Activated naive CD4-positive, alpha-beta T cell treated with anti-CD3 and anti-CD28 coated beads for 36 hours (primary cell): ENCODE measurements at regions not wholly inside any gene's neighbourhood (a gene's known extent, or its start where the extent isn't known, plus 50 kb on each side); places are given as distances from the start of the nearest gene placed in this dataset.

Experiments used
- CTCF ChIA-PET: fragments of 350-600 bp; sonication (Branson Sonifier 250); formaldehyde crosslinking; loops from one replicate; lab custom pipeline; 2021; ENCODE audit warnings: antibody characterized with exemption; lab: Charles Lee
- DNase-seq: peaks from one replicate; pipeline ENCODE4 v3.0.0-alpha.2; 2020
- H3K27ac Mint-ChIP-seq: one replicate; pipeline ENCODE4 v1.8.0; 2021; ENCODE audit warnings: mild to moderate bottlenecking, mixed read lengths
- H3K27me3 Mint-ChIP-seq: one replicate; pipeline ENCODE4 v1.8.0; 2021; ENCODE audit warnings: low read depth, mixed read lengths
- H3K36me3 Mint-ChIP-seq: one replicate; pipeline ENCODE4 v1.8.0; 2021; ENCODE audit warnings: low read depth, mixed read lengths
- H3K4me1 Mint-ChIP-seq: one replicate; pipeline ENCODE4 v1.8.0; 2021; ENCODE audit warnings: low read depth, mixed read lengths
- H3K4me3 Mint-ChIP-seq: one replicate; pipeline ENCODE4 v1.8.0; 2021; ENCODE audit warnings: mild to moderate bottlenecking, moderate library complexity, mixed read lengths
- H3K9me3 Mint-ChIP-seq: one replicate; pipeline ENCODE4 v1.8.0; 2021; ENCODE audit warnings: mixed read lengths
- intact Hi-C: fragments of 100-400 bp; cut with micrococcal nuclease; formaldehyde crosslinking; loops from one replicate; pipeline ENCODE4 v1.15.1; 2023

DNA sequence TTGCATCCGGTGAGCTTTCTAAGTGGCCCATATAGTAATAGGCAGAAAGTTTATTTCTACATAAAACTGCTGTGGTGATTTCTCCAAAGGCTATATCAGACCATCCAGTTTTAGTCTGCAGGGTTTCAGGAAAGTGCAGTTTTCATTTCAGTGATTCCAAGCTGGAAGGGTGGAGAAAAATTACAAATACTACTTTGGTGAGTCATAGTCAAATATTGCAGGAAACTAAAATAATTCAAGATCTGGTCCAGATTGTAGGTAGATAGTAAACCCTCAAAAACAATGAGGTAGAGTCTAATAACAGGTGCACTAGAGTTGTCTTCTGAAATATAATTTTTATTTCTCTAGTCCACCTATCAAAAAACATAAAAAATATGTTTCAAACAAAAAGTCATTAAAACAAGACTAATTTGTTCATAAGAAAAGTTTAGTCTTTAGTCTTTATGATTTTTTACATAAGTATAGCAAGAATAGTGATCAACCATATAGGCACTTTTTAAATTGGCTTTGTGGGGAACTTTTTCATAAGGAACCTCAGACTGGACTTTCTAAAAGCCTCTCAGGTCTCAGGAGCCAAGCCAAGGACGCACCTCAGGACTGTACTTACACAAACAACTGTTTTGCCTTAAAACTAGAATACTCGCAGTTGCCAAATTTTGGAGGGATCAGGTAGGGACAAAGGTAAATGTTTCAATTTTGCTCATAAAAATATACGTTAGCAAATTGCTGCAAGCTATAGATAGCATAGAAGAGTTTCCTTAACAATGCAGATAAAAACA lies 101.8 kb upstream of the TLR3 start:
- Mint-ChIP-seq H3K27ac (no peak overlapping the region), H3K4me3 (no peak overlapping the region), H3K4me1 (no peaks in the 10 kb centered on the region), H3K27me3 (peaks cover 3% of the 10 kb centered on the region), H3K9me3 (no peaks in the 10 kb centered on the region), H3K36me3 (no peaks in the 10 kb centered on the region)
- CTCF ChIA-PET = no interaction called here
- DNase-seq = no peak
- intact Hi-C loops = no loop called here

DNA sequence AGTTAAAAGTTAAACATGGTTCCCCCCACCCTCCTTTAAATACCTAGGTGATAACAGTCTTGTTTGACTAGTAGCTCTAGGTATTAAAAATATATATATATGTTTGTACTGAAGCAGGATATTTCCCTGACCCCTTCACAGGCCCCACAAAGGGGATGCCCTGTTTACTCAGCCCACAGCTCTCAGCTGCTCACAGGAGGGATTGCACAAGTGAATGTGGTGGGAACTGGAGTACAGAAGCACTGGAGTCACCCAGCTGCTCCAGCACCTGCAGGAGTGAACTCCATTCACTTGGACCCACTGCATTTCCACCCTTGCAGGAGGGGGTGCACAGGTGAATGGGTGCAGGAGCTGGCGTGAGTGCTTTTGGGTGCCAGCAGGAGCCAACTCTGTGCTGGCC lies 99.3 kb upstream of the TLR3 start:
- Mint-ChIP-seq H3K4me1 (no peaks in the 10 kb centered on the region), H3K27me3 (peaks cover 11% of the 10 kb centered on the region), H3K27ac (no peak overlapping the region), H3K9me3 (no peaks in the 10 kb centered on the region), H3K4me3 (no peak overlapping the region), H3K36me3 (no peaks in the 10 kb centered on the region)
- intact Hi-C loops = no loop called here
- DNase-seq = no peak
- CTCF ChIA-PET = interaction anchor here (0.6 kb wide), 1 partner anchor 162 kb away, joined by 3 read pairs; no protein-coding TSS in a partner anchor

DNA sequence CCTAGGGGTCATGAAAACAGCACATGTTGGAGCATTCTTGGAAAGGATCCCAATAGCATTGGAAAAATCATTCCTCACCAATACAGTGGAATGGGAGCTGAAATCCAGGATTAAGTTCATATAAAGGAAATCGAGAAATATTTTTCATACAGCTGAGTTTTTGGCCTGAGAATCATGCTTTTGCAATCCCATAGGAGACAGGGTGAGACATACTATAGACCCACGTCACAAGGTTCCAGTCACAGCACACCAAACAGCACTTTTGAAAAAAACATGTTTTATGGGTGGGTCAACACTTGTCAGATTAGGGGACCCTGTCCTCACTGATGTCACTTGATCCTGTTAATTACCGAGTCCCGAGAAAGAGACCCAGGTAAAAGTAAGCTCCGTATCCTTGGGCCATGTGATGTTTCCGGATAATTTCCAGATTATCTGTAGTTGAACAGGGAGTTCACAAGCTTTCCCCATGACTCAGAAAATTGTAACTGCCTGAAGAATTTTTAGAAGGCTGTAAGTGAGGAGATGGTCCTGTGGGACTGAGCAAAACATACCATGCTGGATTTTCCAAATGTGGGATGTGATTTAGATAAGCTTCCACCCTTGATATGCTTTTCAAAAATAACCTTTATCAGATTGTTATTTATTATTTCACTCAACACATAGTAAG lies 80.9 kb upstream of the TLR3 start:
- Mint-ChIP-seq H3K36me3 (peaks cover 2% of the 10 kb centered on the region), H3K9me3 (peaks cover 8% of the 10 kb centered on the region), H3K4me1 (no peaks in the 10 kb centered on the region), H3K27ac (no peak overlapping the region), H3K4me3 (no peak overlapping the region), H3K27me3 (peaks cover 12% of the 10 kb centered on the region)
- intact Hi-C loops = no loop called here
- DNase-seq = no peak
- CTCF ChIA-PET = no interaction called here

DNA sequence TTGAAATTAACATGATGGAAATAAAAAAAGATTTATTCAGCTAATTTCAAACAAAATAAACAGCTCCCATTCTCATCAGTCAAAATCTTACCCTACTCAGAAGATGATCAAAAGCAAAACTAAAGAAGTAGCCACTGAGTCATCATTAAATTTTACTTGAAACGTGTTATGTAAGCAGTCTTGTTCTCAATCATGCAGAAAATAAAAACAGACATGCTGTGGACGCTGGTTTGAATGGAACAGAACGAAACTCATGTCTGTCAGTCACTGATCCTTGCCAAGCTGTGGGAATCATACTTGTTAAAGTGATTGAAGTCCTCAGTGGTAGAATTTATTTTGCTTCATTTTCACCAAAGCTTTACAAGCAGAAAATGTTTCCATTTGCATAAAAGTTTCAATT lies 77.2 kb upstream of the TLR3 start:
- no peak overlapping the region for H3K27ac Mint-ChIP-seq
- no peaks in the 10 kb centered on the region for H3K4me1 Mint-ChIP-seq
- H3K4me3 Mint-ChIP-seq = no peak overlapping the region
- peaks cover 12% of the 10 kb centered on the region for H3K27me3 Mint-ChIP-seq
- intact Hi-C loops = no loop called here
- CTCF ChIA-PET = no interaction called here
- no peaks in the 10 kb centered on the region for H3K36me3 Mint-ChIP-seq
- DNase-seq = no peak
- no peaks in the 10 kb centered on the region for H3K9me3 Mint-ChIP-seq

DNA sequence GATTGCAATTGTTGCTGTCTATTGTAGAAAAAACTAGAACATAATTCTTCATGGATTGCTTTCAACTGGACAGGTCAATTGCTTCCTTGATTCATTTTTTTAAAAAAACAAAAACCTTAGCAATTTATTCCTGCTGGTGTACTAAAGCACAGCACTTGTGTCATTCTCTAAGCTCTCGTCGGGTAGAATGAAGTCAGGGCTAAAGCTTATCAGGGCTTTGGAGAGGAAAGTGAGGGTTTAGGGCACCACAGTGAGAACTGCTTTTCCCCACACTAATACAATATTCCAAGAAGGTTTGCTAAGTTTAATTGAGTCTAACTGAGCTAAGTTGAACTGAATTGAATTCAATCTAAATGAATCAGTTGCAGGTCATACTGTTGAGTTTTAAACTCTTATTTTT lies 76.4 kb upstream of the TLR3 start:
- Mint-ChIP-seq H3K9me3 (no peaks in the 10 kb centered on the region), H3K27me3 (peaks cover 12% of the 10 kb centered on the region), H3K36me3 (no peaks in the 10 kb centered on the region), H3K4me1 (no peaks in the 10 kb centered on the region), H3K4me3 (no peak overlapping the region), H3K27ac (no peak overlapping the region)
- intact Hi-C loops = no loop called here
- no peak for DNase-seq
- CTCF ChIA-PET = no interaction called here

DNA sequence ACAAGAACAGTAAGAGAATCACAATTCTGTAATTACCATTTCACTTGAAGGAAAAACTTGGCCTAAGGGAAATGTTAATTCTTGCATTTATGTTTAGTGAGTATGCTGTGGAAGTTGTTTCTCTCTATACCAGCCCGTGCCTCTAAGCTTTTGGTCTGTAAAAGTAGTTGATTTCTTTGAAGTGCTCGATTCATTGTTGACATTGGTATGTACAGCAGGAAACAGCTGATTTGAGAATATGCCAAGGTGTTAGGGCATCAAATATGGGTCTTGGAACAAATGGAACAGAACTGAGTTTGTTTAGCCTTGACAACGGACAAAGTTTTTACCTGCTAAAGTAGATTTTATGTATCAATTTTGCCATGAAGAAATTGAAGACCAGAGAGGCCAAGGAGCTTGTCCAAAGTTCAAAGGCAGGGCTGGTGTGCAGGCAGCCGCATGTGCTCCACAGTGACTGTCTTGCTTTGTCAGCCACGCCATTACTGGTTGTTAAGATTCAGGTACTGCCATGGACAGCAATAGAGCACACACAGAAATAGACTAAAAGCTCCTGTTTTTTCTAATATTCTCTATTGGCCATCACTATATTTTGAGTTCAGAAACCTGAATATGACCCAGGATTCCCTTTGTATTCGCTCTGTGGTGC lies 75.5 kb upstream of the TLR3 start:
- H3K27ac Mint-ChIP-seq = no peak overlapping the region
- intact Hi-C loops = no loop called here
- CTCF ChIA-PET = no interaction called here
- no peak for DNase-seq
- H3K4me1 Mint-ChIP-seq = no peaks in the 10 kb centered on the region
- no peaks in the 10 kb centered on the region for H3K36me3 Mint-ChIP-seq
- H3K9me3 Mint-ChIP-seq = no peaks in the 10 kb centered on the region
- peaks cover 5% of the 10 kb centered on the region for H3K27me3 Mint-ChIP-seq
- no peak overlapping the region for H3K4me3 Mint-ChIP-seq

DNA sequence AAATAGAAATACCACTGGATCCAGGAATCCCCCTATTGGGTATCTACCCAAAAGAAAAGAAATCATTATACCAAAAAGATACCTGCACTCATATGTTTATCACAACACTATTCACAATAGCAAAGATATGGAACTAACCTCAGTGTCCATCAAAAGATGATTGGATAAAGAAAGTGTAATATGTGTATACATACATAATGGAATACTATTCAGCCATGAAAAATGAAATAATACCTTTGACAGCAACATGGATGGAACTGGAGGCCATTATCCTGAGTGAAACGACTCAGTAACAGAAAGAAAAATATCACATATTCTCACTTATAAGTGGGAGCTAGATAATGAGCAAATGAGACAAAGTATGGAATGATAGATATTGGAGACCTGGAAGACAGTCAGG lies 74.2 kb upstream of the TLR3 start:
- no peak overlapping the region for H3K4me3 Mint-ChIP-seq
- intact Hi-C loops = no loop called here
- H3K4me1 Mint-ChIP-seq = no peaks in the 10 kb centered on the region
- DNase-seq = no peak
- H3K36me3 Mint-ChIP-seq = no peaks in the 10 kb centered on the region
- CTCF ChIA-PET = no interaction called here
- no peaks in the 10 kb centered on the region for H3K9me3 Mint-ChIP-seq
- no peaks in the 10 kb centered on the region for H3K27me3 Mint-ChIP-seq
- no peak overlapping the region for H3K27ac Mint-ChIP-seq

DNA sequence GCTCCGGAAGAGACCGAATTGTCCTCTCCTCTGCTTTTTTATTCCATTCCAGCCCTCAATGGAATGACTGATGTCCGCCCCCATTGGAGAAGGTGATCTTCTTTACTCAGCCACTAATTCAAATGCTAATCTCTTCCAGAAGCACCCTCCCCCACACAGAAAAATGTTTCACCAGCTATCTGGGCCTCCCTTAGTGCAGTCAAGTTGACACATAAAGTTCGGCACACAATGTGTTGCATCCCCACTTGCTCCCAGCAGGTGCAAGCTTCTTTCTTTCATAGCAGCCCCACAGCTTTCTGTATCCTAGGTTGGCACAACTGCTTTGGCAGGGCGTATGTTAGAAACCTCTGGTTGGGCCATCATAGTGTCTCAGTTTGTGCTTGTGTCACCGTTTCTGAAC lies 73.3 kb upstream of the TLR3 start:
- Mint-ChIP-seq H3K4me3 (no peak overlapping the region), H3K9me3 (no peaks in the 10 kb centered on the region), H3K4me1 (no peaks in the 10 kb centered on the region), H3K27ac (no peak overlapping the region), H3K36me3 (no peaks in the 10 kb centered on the region), H3K27me3 (no peaks in the 10 kb centered on the region)
- intact Hi-C loops = no loop called here
- CTCF ChIA-PET = no interaction called here
- no peak for DNase-seq

DNA sequence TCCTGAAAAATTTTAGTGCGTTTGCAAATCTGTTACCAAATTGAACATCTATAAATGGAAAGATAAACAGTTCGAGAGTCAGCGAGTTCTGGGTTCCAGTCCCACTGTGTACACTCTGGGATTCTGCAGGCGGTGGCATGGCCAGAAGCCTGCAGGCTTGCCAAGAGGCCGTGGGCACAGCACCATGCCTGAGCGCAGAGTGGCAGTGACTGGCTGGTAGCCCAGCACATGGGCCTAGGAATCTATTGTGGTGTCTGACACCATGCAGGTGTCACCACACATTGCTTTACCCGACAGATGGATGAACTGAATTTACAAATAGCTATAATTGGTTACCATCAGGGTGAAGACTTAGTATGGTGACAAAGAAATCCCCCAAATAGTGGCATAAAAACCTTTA lies 71.7 kb upstream of the TLR3 start:
- no peaks in the 10 kb centered on the region for H3K4me1 Mint-ChIP-seq
- no peak overlapping the region for H3K4me3 Mint-ChIP-seq
- no peaks in the 10 kb centered on the region for H3K36me3 Mint-ChIP-seq
- DNase-seq = no peak
- no peaks in the 10 kb centered on the region for H3K9me3 Mint-ChIP-seq
- CTCF ChIA-PET = no interaction called here
- no peak overlapping the region for H3K27ac Mint-ChIP-seq
- no peaks in the 10 kb centered on the region for H3K27me3 Mint-ChIP-seq
- intact Hi-C loops = no loop called here

DNA sequence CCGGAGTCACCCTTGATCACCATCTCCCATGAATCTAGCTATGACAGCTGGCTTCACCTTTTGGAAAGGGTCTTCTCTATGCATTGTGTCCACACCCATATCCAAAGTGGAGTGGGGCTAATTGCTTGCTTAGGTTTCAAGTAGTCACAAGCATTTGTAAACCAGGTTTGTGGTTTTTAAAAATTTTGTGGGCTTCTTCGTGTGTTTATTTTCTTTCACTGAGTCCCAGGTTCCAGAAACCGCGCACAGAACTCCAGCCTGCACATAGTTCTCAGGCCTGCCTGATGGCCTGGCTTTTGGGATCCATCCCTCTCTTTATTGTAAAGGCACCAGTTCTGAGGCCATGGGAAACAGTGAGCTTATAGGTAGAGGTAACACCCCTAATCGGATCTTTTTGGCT lies 70.2 kb upstream of the TLR3 start:
- Mint-ChIP-seq H3K27ac (no peak overlapping the region), H3K4me3 (no peak overlapping the region), H3K36me3 (no peaks in the 10 kb centered on the region), H3K4me1 (no peaks in the 10 kb centered on the region), H3K9me3 (no peaks in the 10 kb centered on the region), H3K27me3 (no peaks in the 10 kb centered on the region)
- DNase-seq = no peak
- CTCF ChIA-PET = no interaction called here
- intact Hi-C loops = no loop called here

DNA sequence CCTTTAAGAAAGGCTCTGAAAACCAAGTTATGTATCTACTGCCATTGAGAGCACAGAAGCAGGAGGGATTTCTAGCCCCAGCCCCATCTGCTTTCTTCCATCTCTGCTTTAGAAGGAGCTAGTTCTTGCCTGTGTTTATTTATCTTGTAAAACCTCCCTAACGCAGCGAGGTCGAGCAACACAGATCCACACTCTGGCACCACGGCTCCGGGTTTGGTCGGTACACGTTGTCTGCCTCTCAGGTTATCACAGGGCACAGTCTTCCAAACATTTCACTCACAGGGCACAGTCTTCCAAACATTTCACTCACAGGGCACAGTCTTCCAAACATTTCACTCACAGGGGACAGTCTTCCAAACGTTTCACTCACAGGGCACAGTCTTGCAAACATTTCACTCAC lies 69.7 kb upstream of the TLR3 start:
- CTCF ChIA-PET = no interaction called here
- H3K9me3 Mint-ChIP-seq = no peaks in the 10 kb centered on the region
- intact Hi-C loops = no loop called here
- no peaks in the 10 kb centered on the region for H3K27me3 Mint-ChIP-seq
- no peak for DNase-seq
- H3K4me1 Mint-ChIP-seq = no peaks in the 10 kb centered on the region
- H3K4me3 Mint-ChIP-seq = no peak overlapping the region
- H3K27ac Mint-ChIP-seq = no peak overlapping the region
- no peaks in the 10 kb centered on the region for H3K36me3 Mint-ChIP-seq

DNA sequence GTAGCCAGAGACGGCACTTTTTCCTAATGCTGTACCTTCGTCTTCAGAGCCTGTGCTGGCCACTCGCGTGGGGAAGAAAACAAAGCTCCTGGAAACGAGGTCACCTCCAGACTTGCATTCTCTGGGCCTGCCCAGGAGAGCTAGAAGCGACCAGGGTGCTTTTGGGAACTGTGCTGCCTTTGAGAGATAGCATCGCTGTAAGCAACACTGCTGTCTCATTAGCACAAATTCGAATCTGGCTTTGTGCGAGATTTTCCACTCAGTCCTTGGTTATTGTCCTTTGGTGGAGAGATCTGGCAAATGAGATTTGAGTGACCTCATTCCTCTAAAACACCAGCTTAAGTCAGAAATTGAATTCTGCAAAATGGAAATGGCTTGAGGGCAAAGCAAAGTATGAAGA lies 66.1 kb upstream of the TLR3 start:
- Mint-ChIP-seq H3K4me1 (no peaks in the 10 kb centered on the region), H3K27ac (no peak overlapping the region), H3K36me3 (no peaks in the 10 kb centered on the region), H3K4me3 (no peak overlapping the region), H3K27me3 (no peaks in the 10 kb centered on the region), H3K9me3 (no peaks in the 10 kb centered on the region)
- no peak for DNase-seq
- intact Hi-C loops = no loop called here
- CTCF ChIA-PET = no interaction called here

DNA sequence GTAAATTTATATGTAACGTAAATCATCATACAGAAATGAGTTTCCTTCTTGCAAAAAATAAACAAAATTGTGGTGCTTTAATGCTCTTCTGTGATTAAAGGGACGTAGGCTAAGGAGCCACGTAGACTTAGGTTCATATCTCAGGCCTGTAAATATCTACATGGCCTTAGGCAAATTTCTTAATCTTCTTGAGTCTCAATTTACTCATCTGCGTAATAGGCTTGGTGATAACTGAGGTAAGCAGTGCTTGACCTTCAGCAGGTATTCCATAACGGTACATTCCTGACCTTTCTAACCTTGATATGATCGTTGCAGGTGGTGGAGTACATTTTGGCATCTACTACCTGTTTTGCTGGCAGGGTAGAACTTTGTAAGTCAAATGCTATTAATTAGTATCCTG lies 65.2 kb upstream of the TLR3 start:
- no peaks in the 10 kb centered on the region for H3K9me3 Mint-ChIP-seq
- DNase-seq = no peak
- no peak overlapping the region for H3K4me3 Mint-ChIP-seq
- no peaks in the 10 kb centered on the region for H3K27me3 Mint-ChIP-seq
- CTCF ChIA-PET = no interaction called here
- no peak overlapping the region for H3K27ac Mint-ChIP-seq
- H3K4me1 Mint-ChIP-seq = no peaks in the 10 kb centered on the region
- intact Hi-C loops = no loop called here
- H3K36me3 Mint-ChIP-seq = no peaks in the 10 kb centered on the region
